B cell (primary cell): ENCODE measurements at regions not wholly inside any gene's neighbourhood (a gene's known extent, or its start where the extent isn't known, plus 50 kb on each side); places are given as distances from the start of the nearest gene placed in this dataset.

ENCODE experiments used
- ATAC-seq: fragments of 200-7000 bp; cut with Tn5 transposase; one replicate; pipeline ENCODE4 v1.10.0; 2021; ENCODE audit warnings: low read depth, mild to moderate bottlenecking, moderate number of reproducible peaks, moderate library complexity
- CTCF ChIA-PET: fragments of 350-600 bp; sonication (Branson Sonifier 250); formaldehyde crosslinking; loops from one replicate; lab custom pipeline; 2021; ENCODE audit warnings: antibody characterized with exemption, inconsistent platforms; lab: Charles Lee
- POLR2A ChIA-PET: fragments of 350-600 bp; sonication (Branson Sonifier 250); formaldehyde crosslinking; loops from one replicate; lab custom pipeline; 2021; ENCODE audit warnings: antibody characterized with exemption; lab: Charles Lee
- DNase-seq: peaks from one replicate; pipeline ENCODE4 v3.0.0; 2013
- H2AFZ ChIP-seq: 2 replicates; pipeline ENCODE4 v1.6.1; 2012; ENCODE audit warnings: mild to moderate bottlenecking, low read depth, low read length; ENCODE audit not compliant: insufficient read depth, poor library complexity, severe bottlenecking
- H3K27ac ChIP-seq, 2 donors: 1 replicate in 1 of 2; 2 replicates in 1 of 2; pipeline ENCODE4 v1.5.1; 2012 to 2013; ENCODE audit warnings: low read length in 2 of 2, mild to moderate bottlenecking in 2 of 2, moderate library complexity in 1 of 2
- H3K27me3 ChIP-seq, 4 experiments: fragments of 200-600 bp in 1 of 4; sonication (generic) in 1 of 4; replicated peaks in 1 of 4; 1 replicate in 2 of 4; 2 replicates in 2 of 4; pipeline versions ENCODE4 v1.6.1 to v1.7.0; 2013 to 2016; ENCODE audit warnings: low read length in 3 of 4, mild to moderate bottlenecking in 2 of 4, mixed read lengths in 1 of 4, moderate library complexity in 1 of 4; ENCODE audit not compliant: insufficient read depth in 4 of 4, control insufficient read depth in 3 of 4; ENCODE audit errors: control extremely low read depth in 1 of 4
- H3K36me3 ChIP-seq, 2 experiments: replicated peaks in 1 of 2; 1 replicate in 1 of 2; 2 replicates in 1 of 2; pipeline versions ENCODE4 v1.6.1 to v1.7.1; 2013; ENCODE audit warnings: low read length in 1 of 2; ENCODE audit not compliant: insufficient read depth in 2 of 2, control insufficient read depth in 1 of 2; ENCODE audit errors: control extremely low read depth in 1 of 2, extremely low read depth in 1 of 2
- H3K4me1 ChIP-seq, 2 donors: fragments of 200-600 bp in 1 of 2; sonication (generic) in 1 of 2; 1 replicate in 1 of 2; 2 replicates in 1 of 2; pipeline versions ENCODE4 v1.5.1 to v1.6.1; 2013 to 2017; ENCODE audit warnings: low read length in 2 of 2; ENCODE audit not compliant: control insufficient read depth in 2 of 2, insufficient read depth in 2 of 2
- H3K4me2 ChIP-seq: replicated peaks from 2 replicates; pipeline ENCODE3; 2012; ENCODE audit warnings: mild to moderate bottlenecking, low read depth, low read length; ENCODE audit not compliant: poor library complexity, severe bottlenecking
- H3K4me3 ChIP-seq, 5 experiments: fragments of 200-600 bp in 1 of 5; sonication (generic) in 1 of 5; 1 replicate in 3 of 5; 2 replicates in 2 of 5; pipeline versions ENCODE4 v1.5.1 to v1.7.0; 2011 to 2016; ENCODE audit warnings: low read length in 4 of 5, mild to moderate bottlenecking in 4 of 5, low read depth in 2 of 5, control low read depth in 1 of 5, moderate library complexity in 1 of 5; ENCODE audit not compliant: insufficient read depth in 1 of 5; ENCODE audit errors: control extremely low read depth in 1 of 5, extremely low read depth in 1 of 5
- H3K79me2 ChIP-seq: fragments of 200-600 bp; sonication (generic); one replicate; pipeline ENCODE4 v1.6.0; 2016; ENCODE audit warnings: low read length; ENCODE audit not compliant: control insufficient read depth, insufficient read depth
- H3K9ac ChIP-seq: fragments of 200-600 bp; sonication (generic); 2 replicates; pipeline ENCODE4 v1.6.1; 2017; ENCODE audit warnings: mild to moderate bottlenecking, low read length, moderate library complexity
- H3K9me3 ChIP-seq, 3 donors: one replicate each; pipeline versions ENCODE4 v1.6.1 to v1.7.1; 2013; ENCODE audit warnings: low read length in 2 of 3; ENCODE audit not compliant: control insufficient read depth in 2 of 3, insufficient read depth in 1 of 3; ENCODE audit errors: control extremely low read depth in 1 of 3
- H4K20me1 ChIP-seq: 2 replicates; pipeline ENCODE4 v1.6.0; 2012; ENCODE audit warnings: mild to moderate bottlenecking, low read length; ENCODE audit not compliant: insufficient read depth, control insufficient read depth, poor library complexity, severe bottlenecking
- H3K27ac Mint-ChIP-seq: one replicate; pipeline ENCODE4 v1.8.0; 2021; ENCODE audit warnings: mixed read lengths
- H3K27me3 Mint-ChIP-seq: one replicate; pipeline ENCODE4 v1.8.0; 2021; ENCODE audit warnings: mixed read lengths
- H3K4me1 Mint-ChIP-seq: one replicate; pipeline ENCODE4 v1.8.0; 2021; ENCODE audit warnings: mixed read lengths
- H3K4me3 Mint-ChIP-seq: one replicate; pipeline ENCODE4 v1.8.0; 2021; ENCODE audit warnings: mixed read lengths
- H3K9me3 Mint-ChIP-seq: one replicate; pipeline ENCODE4 v1.8.0; 2022; ENCODE audit warnings: mixed read lengths; ENCODE audit not compliant: insufficient read depth
- CTCF ChIP-seq: fragments of 200-600 bp; IDR thresholded peaks from one replicate; pipeline ENCODE4 v1.8.0; 2022; ENCODE audit warnings: antibody characterized with exemption, mild to moderate bottlenecking
- EZH2 ChIP-seq: IDR thresholded peaks from 2 replicates; pipeline ENCODE4 v1.6.1; 2012; ENCODE audit warnings: borderline replicate concordance, low read depth, mild to moderate bottlenecking, moderate library complexity, low read length; ENCODE audit not compliant: insufficient read depth, poor library complexity, severe bottlenecking
- WGBS: methylation state at CpG from one replicate; pipeline ENCODE4 v1.1.5; 2013; ENCODE audit warnings: missing lambda C conversion rate; ENCODE audit not compliant: insufficient coverage; 5-methylcytosine and 5-hydroxymethylcytosine counted together
- intact Hi-C: fragments of 100-400 bp; cut with micrococcal nuclease; formaldehyde crosslinking; loops from one replicate; pipeline ENCODE4 v1.10.0; 2022

- Histone ChIP-seq H2AFZ (no peak overlapping the region), H3K4me1 (no peaks in the 10 kb centered on the region), H3K4me3 (no peak overlapping the region), H3K36me3 (no peaks in the 10 kb centered on the region), H4K20me1 (no peaks in the 10 kb centered on the region), H3K4me2 (no peak overlapping the region), H3K9ac (no peak overlapping the region), H3K27me3 (no peaks in the 10 kb centered on the region), H3K27ac (no peak overlapping the region), H3K79me2 (no peaks in the 10 kb centered on the region), H3K9me3 (peaks cover 0 to 1% (median 0%) of the 10 kb centered on the region in 3 donors)
- ATAC-seq: no peak
- intact Hi-C loops: no loop called here
- DNase-seq: no peak
- H3K4me1 Mint-ChIP-seq: no peaks in the 10 kb centered on the region
- TF ChIP-seq EZH2 (no peak), CTCF (no peak)
- no CpG with 5 or more reads among the region's 1 CpG for WGBS
- no peak overlapping the region for H3K27ac Mint-ChIP-seq
- CTCF ChIA-PET: no interaction called here
- peaks cover under 1% of the 10 kb centered on the region for H3K9me3 Mint-ChIP-seq
- H3K4me3 Mint-ChIP-seq: no peak overlapping the region
- no peaks in the 10 kb centered on the region for H3K27me3 Mint-ChIP-seq
- POLR2A ChIA-PET: no interaction called here
These were observed 129.0 kb downstream of the LYPLAL1 start for GRCh38 chr1:219302697-219303096.

GRCh38 chr1:219299420-219299819, 125.7 kb downstream of the LYPLAL1 start:
- intact Hi-C loops: no loop called here
- no peak for TF ChIP-seq EZH2
- no peak for TF ChIP-seq CTCF
- H3K27me3 Mint-ChIP-seq: no peaks in the 10 kb centered on the region
- 100% methylated on average over 3 of the region's 4 CpGs for WGBS
- CTCF ChIA-PET: no interaction called here
- Histone ChIP-seq H3K27me3 (no peaks in the 10 kb centered on the region), H3K9me3 (peaks cover 0 to 1% (median 0%) of the 10 kb centered on the region in 3 donors), H3K4me2 (no peak overlapping the region), H3K4me3 (no peak overlapping the region), H3K9ac (no peak overlapping the region), H3K36me3 (no peaks in the 10 kb centered on the region), H3K27ac (no peak overlapping the region), H3K79me2 (no peaks in the 10 kb centered on the region), H2AFZ (no peak overlapping the region), H3K4me1 (no peaks in the 10 kb centered on the region), H4K20me1 (no peaks in the 10 kb centered on the region)
- POLR2A ChIA-PET: no interaction called here
- no peaks in the 10 kb centered on the region for H3K4me1 Mint-ChIP-seq
- DNase-seq: no peak
- no peak for ATAC-seq
- no peaks in the 10 kb centered on the region for H3K9me3 Mint-ChIP-seq
- H3K4me3 Mint-ChIP-seq: no peak overlapping the region
- no peak overlapping the region for H3K27ac Mint-ChIP-seq
